Natural killer cell (primary cell): ENCODE measurements at regions not wholly inside any gene's neighbourhood (a gene's known extent, or its start where the extent isn't known, plus 50 kb on each side); places are given as distances from the start of the nearest gene placed in this dataset.

Source experiments
- ATAC-seq, 3 donors: fragments of 150-1000 bp in 2 of 3; fragments of 200-7000 bp in 1 of 3; cut with Tn5 transposase; 1 replicate in 1 of 3; 2 replicates in 2 of 3; pipeline ENCODE4 v1.10.0; 2021; ENCODE audit warnings: mild to moderate bottlenecking in 2 of 3, moderate library complexity in 2 of 3
- DNase-seq, 2 donors: peaks; one replicate each; pipeline versions ENCODE4 v3.0.0 to v3.0.0-alpha.2; 2013 to 2021; ENCODE audit warnings: mixed read lengths in 1 of 2
- H3K27ac ChIP-seq: one replicate; pipeline ENCODE4 v1.5.1; 2013; ENCODE audit warnings: mild to moderate bottlenecking, low read length
- H3K27me3 ChIP-seq: one replicate; pipeline ENCODE4 v1.6.1; 2013; ENCODE audit warnings: low read length; ENCODE audit not compliant: control insufficient read depth, insufficient read depth
- H3K36me3 ChIP-seq: one replicate; pipeline ENCODE4 v1.6.1; 2013; ENCODE audit warnings: low read length; ENCODE audit not compliant: control insufficient read depth, insufficient read depth
- H3K4me1 ChIP-seq: one replicate; pipeline ENCODE4 v1.6.1; 2013; ENCODE audit warnings: low read length; ENCODE audit not compliant: control insufficient read depth, insufficient read depth
- H3K4me3 ChIP-seq: one replicate; pipeline ENCODE4 v1.5.1; 2013; ENCODE audit warnings: low read length
- H3K9me3 ChIP-seq: one replicate; pipeline ENCODE4 v1.6.1; 2013; ENCODE audit warnings: low read length; ENCODE audit not compliant: control insufficient read depth, insufficient read depth
- H3K27ac Mint-ChIP-seq, 2 donors: one replicate each; pipeline ENCODE4 v1.8.0; 2022; ENCODE audit warnings: mild to moderate bottlenecking in 2 of 2, mixed read lengths in 2 of 2, moderate library complexity in 1 of 2
- H3K27me3 Mint-ChIP-seq, 2 donors: one replicate each; pipeline ENCODE4 v1.8.0; 2022; ENCODE audit warnings: low read depth in 2 of 2, mixed read lengths in 2 of 2
- H3K36me3 Mint-ChIP-seq: one replicate; pipeline ENCODE4 v1.8.0; 2022; ENCODE audit warnings: mixed read lengths
- H3K4me1 Mint-ChIP-seq, 2 donors: one replicate each; pipeline ENCODE4 v1.8.0; 2022; ENCODE audit warnings: mixed read lengths in 2 of 2
- H3K4me3 Mint-ChIP-seq: one replicate; pipeline ENCODE4 v1.8.0; 2022; ENCODE audit warnings: mild to moderate bottlenecking, moderate library complexity, mixed read lengths
- H3K9me3 Mint-ChIP-seq, 2 donors: one replicate each; pipeline ENCODE4 v1.8.0; 2022; ENCODE audit warnings: mixed read lengths in 2 of 2
- WGBS: methylation state at CpG from one replicate; pipeline ENCODE4 v1.1.7; 2013; ENCODE audit warnings: missing lambda C conversion rate; ENCODE audit not compliant: insufficient coverage; 5-methylcytosine and 5-hydroxymethylcytosine counted together
- intact Hi-C: fragments of 100-400 bp; cut with micrococcal nuclease; formaldehyde crosslinking; loops from one replicate; pipeline ENCODE4 v1.14.2; 2022
- TF ChIP-seq, protein P1 (sequence below): fragments of 200-600 bp; IDR thresholded peaks from one replicate; pipeline ENCODE4 v1.8.0; 2022; ENCODE audit warnings: antibody characterized with exemption

DNA sequence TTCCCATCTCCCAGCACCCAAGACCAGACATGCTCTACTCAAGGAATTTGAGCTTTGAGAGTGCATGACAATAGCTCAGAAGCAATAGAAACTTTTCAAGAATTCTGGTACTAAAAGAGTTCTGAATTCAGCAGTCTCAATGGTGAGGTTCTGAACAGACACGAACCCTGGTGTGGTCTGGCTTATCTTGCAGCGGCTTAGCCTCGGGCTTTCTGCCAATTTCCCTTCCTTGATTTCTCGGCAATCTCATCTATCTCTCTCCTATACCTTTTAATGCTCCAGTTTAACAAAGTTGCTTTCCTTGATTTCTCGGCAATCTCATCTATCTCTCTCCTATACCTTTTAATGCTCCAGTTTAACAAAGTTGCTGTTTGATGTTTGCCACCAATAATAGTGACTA lies 174.6 kb downstream of the SPRY2 start:
- Histone ChIP-seq H3K36me3 (no peaks in the 10 kb centered on the region), H3K4me3 (no peak overlapping the region), H3K27me3 (no peaks in the 10 kb centered on the region), H3K27ac (no peak overlapping the region), H3K9me3 (no peaks in the 10 kb centered on the region), H3K4me1 (no peaks in the 10 kb centered on the region)
- WGBS, result 86% methylated on average over 4 of the region's 5 CpGs
- Mint-ChIP-seq H3K27ac (no peak overlapping the region), H3K36me3 (no peaks in the 10 kb centered on the region), H3K9me3 (peaks cover 0 to 2% of the 10 kb centered on the region in 2 donors), H3K4me3 (no peak overlapping the region), H3K4me1 (no peaks in the 10 kb centered on the region), H3K27me3 (no peaks in the 10 kb centered on the region)
- TF ChIP-seq, protein P1, sequence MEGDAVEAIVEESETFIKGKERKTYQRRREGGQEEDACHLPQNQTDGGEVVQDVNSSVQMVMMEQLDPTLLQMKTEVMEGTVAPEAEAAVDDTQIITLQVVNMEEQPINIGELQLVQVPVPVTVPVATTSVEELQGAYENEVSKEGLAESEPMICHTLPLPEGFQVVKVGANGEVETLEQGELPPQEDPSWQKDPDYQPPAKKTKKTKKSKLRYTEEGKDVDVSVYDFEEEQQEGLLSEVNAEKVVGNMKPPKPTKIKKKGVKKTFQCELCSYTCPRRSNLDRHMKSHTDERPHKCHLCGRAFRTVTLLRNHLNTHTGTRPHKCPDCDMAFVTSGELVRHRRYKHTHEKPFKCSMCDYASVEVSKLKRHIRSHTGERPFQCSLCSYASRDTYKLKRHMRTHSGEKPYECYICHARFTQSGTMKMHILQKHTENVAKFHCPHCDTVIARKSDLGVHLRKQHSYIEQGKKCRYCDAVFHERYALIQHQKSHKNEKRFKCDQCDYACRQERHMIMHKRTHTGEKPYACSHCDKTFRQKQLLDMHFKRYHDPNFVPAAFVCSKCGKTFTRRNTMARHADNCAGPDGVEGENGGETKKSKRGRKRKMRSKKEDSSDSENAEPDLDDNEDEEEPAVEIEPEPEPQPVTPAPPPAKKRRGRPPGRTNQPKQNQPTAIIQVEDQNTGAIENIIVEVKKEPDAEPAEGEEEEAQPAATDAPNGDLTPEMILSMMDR, result no peak
- ATAC-seq, result no peak
- intact Hi-C loops, result no loop called here
- DNase-seq, result no peak

DNA sequence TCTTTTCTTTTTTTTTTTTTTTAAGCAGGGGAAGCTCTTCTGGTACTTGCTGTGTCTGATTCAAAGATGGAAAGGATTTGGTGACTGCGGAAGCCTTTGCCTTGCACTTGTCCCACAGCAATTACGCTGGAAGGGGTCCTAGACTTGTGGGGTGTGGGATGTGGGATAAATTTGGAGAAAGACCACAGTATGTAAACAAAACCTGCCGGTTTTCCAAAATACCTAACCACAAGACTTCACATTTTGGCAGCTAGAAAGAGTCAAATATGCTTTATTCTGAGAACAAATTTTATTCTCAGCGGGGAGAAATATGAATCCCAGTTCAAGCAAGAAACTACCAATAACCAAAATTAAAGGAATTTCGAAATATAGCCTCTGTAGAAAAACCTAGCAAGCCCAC lies 176.5 kb downstream of the SPRY2 start:
- no peak overlapping the region for H3K27ac ChIP-seq
- H3K4me3 Mint-ChIP-seq, result no peak overlapping the region
- no peaks in the 10 kb centered on the region for H3K27me3 ChIP-seq
- intact Hi-C loops, result no loop called here
- TF ChIP-seq, protein P1, result no peak
- H3K36me3 ChIP-seq, result no peaks in the 10 kb centered on the region
- no peaks in the 10 kb centered on the region for H3K36me3 Mint-ChIP-seq
- WGBS, result 89% methylated on average over 2 of the region's 5 CpGs
- H3K4me1 Mint-ChIP-seq, result no peaks in the 10 kb centered on the region
- no peaks in the 10 kb centered on the region for H3K9me3 ChIP-seq
- no peak for DNase-seq
- H3K27ac Mint-ChIP-seq, result no peak overlapping the region
- no peaks in the 10 kb centered on the region for H3K27me3 Mint-ChIP-seq
- ATAC-seq, result no peak
- H3K4me3 ChIP-seq, result no peak overlapping the region
- H3K9me3 Mint-ChIP-seq, result peaks cover 0 to 4% of the 10 kb centered on the region in 2 donors
- H3K4me1 ChIP-seq, result no peaks in the 10 kb centered on the region

DNA sequence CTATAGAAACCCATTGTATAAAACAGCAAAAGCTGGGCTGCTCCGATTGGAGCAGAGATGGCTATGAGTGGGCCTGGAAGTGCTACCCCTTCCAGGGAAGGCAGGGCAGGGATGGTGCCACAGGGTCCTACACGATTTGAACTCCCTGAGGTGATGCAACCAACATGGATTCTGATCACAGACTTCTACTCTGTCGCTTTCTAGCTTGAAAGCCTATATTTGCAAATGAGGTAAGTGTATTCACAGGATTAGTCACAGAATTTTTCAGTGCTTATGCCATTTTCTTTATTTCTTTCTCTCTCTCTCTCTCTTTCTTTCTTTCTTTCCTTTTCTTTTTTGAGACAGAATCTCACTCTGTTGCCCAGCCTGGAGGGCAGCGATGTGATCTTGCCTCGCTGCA lies 179.0 kb downstream of the SPRY2 start:
- Histone ChIP-seq H3K9me3 (no peaks in the 10 kb centered on the region), H3K27ac (no peak overlapping the region), H3K4me1 (no peaks in the 10 kb centered on the region), H3K27me3 (no peaks in the 10 kb centered on the region), H3K4me3 (no peak overlapping the region), H3K36me3 (no peaks in the 10 kb centered on the region)
- H3K9me3 Mint-ChIP-seq, result peaks cover 0 to 6% of the 10 kb centered on the region in 2 donors
- TF ChIP-seq, protein P1, result no peak
- H3K36me3 Mint-ChIP-seq, result no peaks in the 10 kb centered on the region
- no peak overlapping the region for H3K4me3 Mint-ChIP-seq
- no peaks in the 10 kb centered on the region for H3K27me3 Mint-ChIP-seq
- DNase-seq (no peak), ATAC-seq (no peak)
- intact Hi-C loops, result no loop called here
- no peaks in the 10 kb centered on the region for H3K4me1 Mint-ChIP-seq
- 87% methylated on average over 5 of the region's 5 CpGs for WGBS
- no peak overlapping the region for H3K27ac Mint-ChIP-seq

DNA sequence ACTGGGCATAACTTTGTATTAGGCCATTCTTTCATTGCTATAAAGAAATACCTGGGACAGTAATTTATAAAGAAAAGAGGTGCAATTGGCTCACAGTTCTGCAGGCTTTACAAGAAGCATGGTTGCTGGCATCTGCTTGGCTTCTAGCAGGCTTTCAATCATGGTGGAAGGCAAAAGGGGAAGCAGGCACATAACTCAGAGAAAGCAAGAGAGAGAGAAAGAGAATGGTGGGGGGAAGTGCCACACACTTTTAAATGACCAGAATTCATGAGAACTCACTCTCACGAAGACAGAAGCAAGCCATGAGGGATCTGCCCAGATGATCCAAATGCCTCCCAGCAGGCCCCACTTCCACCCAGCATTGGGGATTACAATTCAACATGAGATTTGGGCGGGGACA lies 179.7 kb downstream of the SPRY2 start:
- H3K36me3 ChIP-seq, result no peaks in the 10 kb centered on the region
- TF ChIP-seq, protein P1, result no peak
- no peaks in the 10 kb centered on the region for H3K9me3 ChIP-seq
- Mint-ChIP-seq H3K27me3 (no peaks in the 10 kb centered on the region), H3K4me3 (no peak overlapping the region), H3K36me3 (no peaks in the 10 kb centered on the region), H3K9me3 (peaks cover 0 to 6% of the 10 kb centered on the region in 2 donors), H3K27ac (no peak overlapping the region), H3K4me1 (no peaks in the 10 kb centered on the region)
- ATAC-seq, result no peak
- no peak overlapping the region for H3K27ac ChIP-seq
- 65% methylated on average over 2 of the region's 2 CpGs for WGBS
- H3K27me3 ChIP-seq, result no peaks in the 10 kb centered on the region
- intact Hi-C loops, result no loop called here
- H3K4me3 ChIP-seq, result no peak overlapping the region
- no peaks in the 10 kb centered on the region for H3K4me1 ChIP-seq
- no peak for DNase-seq
